SJSA1 (cell line): ENCODE measurements at regions not wholly inside any gene's neighbourhood (a gene's known extent, or its start where the extent isn't known, plus 50 kb on each side); places are given as distances from the start of the nearest gene placed in this dataset.

ENCODE experiments used
- DNase-seq, 2 experiments: peaks; one replicate each; pipeline ENCODE4 v3.0.0-alpha.2; 2015 to 2020; ENCODE audit warnings: low spot score in 2 of 2, low read depth in 1 of 2
- H3K27ac ChIP-seq: fragments of 250-450 bp; sonication (Bioruptor Pico); 2 replicates; pipeline ENCODE4 v1.5.1; 2020; ENCODE audit warnings: mild to moderate bottlenecking, moderate library complexity
- H3K27me3 ChIP-seq: fragments of 250-450 bp; sonication (Bioruptor Pico); replicated peaks from 2 replicates; pipeline ENCODE4 v1.5.1; 2020; ENCODE audit warnings: mild to moderate bottlenecking, moderate library complexity
- H3K36me3 ChIP-seq: fragments of 250-450 bp; sonication (Bioruptor Pico); 2 replicates; pipeline ENCODE4 v1.5.1; 2020; ENCODE audit warnings: mild to moderate bottlenecking
- H3K4me1 ChIP-seq: fragments of 250-450 bp; sonication (Bioruptor Pico); replicated peaks from 2 replicates; pipeline ENCODE4 v1.6.1; 2021; ENCODE audit warnings: mild to moderate bottlenecking
- H3K4me3 ChIP-seq: fragments of 250-450 bp; sonication (Bioruptor Pico); 2 replicates; pipeline ENCODE4 v1.5.1; 2020; ENCODE audit warnings: mild to moderate bottlenecking
- H3K9me3 ChIP-seq: fragments of 250-450 bp; sonication (Bioruptor Pico); replicated peaks from 2 replicates; pipeline ENCODE4 v1.5.1; 2020; ENCODE audit warnings: mild to moderate bottlenecking

DNA sequence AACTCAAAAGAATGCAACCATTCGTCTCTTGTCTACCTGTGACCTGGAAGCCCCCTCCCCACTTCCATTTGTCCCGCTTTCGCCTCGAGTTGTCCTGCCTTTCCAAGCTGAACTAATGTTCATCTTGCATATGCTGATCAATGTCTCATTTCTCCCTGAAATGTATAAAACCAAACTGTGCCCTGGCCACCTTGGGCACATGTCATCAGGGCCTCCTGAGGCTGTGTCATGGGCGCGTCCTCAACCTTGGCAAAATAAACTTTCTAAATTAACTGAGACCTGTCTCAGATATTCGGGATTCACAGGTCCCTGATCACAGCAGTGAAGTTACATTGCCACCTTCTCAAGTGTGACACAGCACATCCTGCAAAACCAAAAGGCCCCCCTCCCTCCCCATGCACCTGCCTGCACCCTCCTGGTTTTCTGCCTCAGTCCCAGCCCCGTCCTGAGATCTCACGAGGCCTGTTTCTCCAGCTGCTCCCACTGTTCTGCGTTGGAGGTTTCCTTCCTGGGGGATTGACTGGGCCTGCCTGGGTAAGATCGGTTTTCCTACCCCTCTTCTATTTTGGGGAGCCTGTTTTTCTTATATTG is 1328.7 kb downstream of the TBC1D22A start:
- Histone ChIP-seq H3K27ac (no peak overlapping the region), H3K4me1 (peaks cover 3% of the 10 kb centered on the region; the same call in 1 of the 2 replicates), H3K27me3 (peaks cover 25% of the 10 kb centered on the region), H3K4me3 (no peak overlapping the region), H3K9me3 (no peaks in the 10 kb centered on the region), H3K36me3 (no peaks in the 10 kb centered on the region)
- no peak for DNase-seq

DNA sequence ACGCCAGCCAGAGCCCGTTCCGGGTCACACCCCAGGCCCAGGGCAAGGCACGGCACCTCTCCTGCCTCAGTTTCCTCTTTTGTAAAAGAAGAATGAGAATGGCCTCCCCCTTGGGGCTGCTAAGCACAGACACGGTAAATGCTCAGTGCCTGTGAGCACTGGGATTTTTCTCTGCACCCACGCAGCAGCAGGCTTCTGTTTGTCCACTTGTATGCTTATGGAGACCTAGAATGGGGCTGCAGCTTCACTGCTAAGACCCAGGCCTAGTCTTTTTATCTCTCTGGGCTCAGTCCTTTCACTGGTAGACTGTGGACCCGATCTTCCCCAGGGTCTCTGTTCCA is 1327.9 kb downstream of the TBC1D22A start:
- Histone ChIP-seq H3K9me3 (no peaks in the 10 kb centered on the region), H3K27me3 (peaks cover 25% of the 10 kb centered on the region), H3K27ac (no peak overlapping the region), H3K4me1 (peaks cover 3% of the 10 kb centered on the region; the same call in 1 of the 2 replicates), H3K4me3 (no peak overlapping the region), H3K36me3 (no peaks in the 10 kb centered on the region)
- no peak for DNase-seq

DNA sequence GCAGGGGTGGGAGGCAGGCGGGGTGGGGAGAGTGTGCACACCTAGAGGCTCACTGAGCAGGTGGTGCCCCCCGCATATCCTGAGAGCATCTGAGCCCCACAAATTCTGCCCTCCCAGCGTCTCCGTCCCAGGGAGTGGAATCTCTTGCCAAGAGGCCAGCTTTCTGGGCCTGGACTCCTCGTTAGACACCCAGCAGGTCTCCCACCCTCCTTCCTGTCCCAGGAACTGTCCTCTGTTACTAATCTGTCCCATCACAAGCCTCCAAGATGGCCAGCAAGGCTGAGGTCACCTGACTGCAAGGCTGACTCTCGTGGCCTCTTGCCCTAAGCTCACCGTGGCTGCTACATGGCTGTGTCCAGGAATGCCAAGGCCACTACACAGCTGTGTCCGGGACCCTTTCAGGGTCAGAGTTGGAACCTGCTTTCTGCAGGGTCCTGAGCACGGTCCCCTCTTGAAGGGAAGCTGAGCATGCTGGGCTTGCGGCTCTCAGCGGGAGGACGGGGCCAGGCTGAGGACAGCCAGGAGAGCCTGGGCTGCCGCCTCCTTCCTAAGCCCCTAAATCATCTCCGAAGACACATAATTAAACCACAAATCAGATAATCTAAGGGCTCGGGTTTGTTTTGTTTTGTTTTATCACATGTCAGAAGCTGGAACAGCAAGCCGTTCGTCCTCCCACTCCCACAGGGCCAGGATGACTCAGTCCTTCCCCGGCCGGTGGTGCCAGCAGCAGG is 1327.3 kb downstream of the TBC1D22A start:
- Histone ChIP-seq H3K27me3 (peaks cover 23% of the 10 kb centered on the region), H3K4me1 (peaks cover 3% of the 10 kb centered on the region; the same call in 1 of the 2 replicates), H3K4me3 (no peak overlapping the region), H3K27ac (no peak overlapping the region), H3K9me3 (no peaks in the 10 kb centered on the region), H3K36me3 (no peaks in the 10 kb centered on the region)
- peak in 1 of 2 experiments; percentile 26 for DNase-seq

DNA sequence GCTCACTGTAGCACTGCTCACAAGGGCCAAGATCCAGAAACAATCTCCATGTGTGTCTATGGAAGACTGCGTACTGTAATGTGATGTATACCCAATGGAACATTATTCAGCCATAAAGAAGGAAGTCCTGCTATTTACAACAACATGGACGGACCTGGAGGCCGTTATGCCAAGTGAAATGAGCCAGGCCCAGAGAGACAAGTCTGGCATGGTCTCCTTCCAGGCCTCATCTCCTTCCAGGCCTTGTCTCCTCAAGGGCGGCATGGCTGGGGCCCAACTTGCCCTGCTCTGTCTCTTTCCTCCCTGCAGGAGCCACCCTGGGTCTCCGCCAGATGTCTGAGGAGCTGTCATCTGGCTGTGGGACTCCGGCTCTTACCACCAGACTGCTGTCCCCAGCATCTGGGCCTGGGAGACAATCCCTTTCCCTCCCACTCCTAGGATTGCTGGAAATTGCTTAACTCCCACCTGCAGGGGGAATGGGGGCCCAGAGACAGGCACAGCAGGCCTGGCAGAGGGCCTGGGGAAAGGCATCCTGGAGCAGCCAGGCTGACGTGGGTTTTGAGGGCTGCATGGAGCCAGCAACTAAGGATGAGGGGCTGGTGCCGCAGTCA is 1326.6 kb downstream of the TBC1D22A start:
- Histone ChIP-seq H3K9me3 (no peaks in the 10 kb centered on the region), H3K27me3 (peaks cover 15% of the 10 kb centered on the region), H3K27ac (no peak overlapping the region), H3K4me1 (peaks cover 3% of the 10 kb centered on the region; the same call in 1 of the 2 replicates), H3K36me3 (no peaks in the 10 kb centered on the region), H3K4me3 (no peak overlapping the region)
- DNase-seq = no peak

DNA sequence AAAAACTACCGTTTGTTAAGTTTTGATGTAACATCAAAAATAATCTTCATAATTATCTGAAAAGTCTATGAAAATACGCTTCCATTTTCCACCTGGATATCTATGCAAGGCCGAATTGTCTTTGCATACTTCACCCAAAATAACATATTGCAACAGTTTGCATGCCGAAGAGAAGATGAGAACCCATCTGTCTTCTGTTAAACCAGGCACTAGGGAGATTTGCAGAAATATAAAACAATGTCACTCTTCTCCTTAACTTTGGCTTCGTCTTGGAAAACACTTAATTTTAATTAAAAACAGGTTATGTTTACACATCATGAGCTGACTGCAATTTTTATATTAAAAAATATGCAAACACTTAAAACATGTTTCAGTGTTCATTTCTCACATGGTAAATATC is 1325.8 kb downstream of the TBC1D22A start:
- no peaks in the 10 kb centered on the region for H3K36me3 ChIP-seq
- H3K27me3 ChIP-seq = peaks cover 13% of the 10 kb centered on the region
- no peak overlapping the region for H3K4me3 ChIP-seq
- no peaks in the 10 kb centered on the region for H3K9me3 ChIP-seq
- H3K4me1 ChIP-seq = peaks cover 3% of the 10 kb centered on the region; the same call in 1 of the 2 replicates
- no peak overlapping the region for H3K27ac ChIP-seq
- DNase-seq = no peak

DNA sequence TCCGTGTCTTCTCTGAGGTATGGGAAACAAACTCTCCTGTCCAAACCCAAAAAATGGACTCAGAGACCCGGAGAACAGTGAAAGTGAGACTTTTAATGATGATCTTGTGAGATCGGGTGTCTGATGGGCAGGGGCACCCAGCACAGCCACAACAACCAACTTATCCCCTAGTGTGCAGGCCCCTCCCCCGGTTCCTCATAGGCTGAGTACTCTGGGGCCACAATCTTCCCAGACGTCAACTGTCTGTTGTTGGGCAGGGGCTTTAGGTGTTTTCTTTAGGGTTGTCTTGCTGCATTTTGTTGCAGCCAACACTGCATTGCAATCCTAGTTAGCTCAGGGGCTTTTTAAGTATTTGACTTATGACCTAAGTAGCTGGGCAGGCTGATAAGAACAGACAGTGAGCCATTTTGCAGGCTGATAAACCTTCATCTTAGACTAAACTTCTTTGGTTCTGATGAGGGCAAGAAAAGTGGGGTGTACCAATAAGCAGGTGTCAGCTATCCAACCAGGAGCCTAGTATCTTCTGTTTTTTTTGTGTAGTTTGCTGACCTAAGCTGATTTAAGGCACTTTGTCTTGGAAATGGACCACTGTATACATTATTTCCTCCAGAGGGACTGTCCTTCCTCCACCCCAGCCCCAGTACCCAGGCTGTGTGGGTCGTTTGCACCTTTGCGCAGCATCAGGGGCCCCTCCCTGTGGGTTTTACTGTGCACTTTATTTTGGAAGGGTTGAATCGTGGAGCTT is 1323.6 kb downstream of the TBC1D22A start:
- Histone ChIP-seq H3K36me3 (no peaks in the 10 kb centered on the region), H3K4me1 (peaks cover 3% of the 10 kb centered on the region; the same call in 1 of the 2 replicates), H3K9me3 (no peaks in the 10 kb centered on the region), H3K27ac (no peak overlapping the region), H3K4me3 (no peak overlapping the region), H3K27me3 (peaks cover 7% of the 10 kb centered on the region)
- DNase-seq = no peak

DNA sequence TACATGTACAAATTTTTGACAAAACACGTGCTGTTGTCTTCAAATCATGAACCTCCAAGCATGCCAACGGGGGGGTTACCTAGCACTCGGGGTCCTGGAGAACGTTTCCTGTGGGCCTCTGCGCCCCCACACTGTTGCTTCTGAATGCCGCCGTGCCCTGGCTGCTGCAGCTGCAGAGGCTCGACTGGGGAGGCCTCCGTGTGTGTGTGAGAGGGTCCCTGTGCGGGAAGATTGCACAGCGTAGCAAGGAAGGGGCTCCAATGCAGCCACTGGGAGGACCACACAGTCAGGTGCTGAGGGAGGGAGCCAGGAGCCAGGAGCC is 1322.2 kb downstream of the TBC1D22A start:
- Histone ChIP-seq H3K9me3 (no peaks in the 10 kb centered on the region), H3K27ac (no peak overlapping the region), H3K27me3 (peaks cover 7% of the 10 kb centered on the region), H3K4me1 (no peaks in the 10 kb centered on the region), H3K36me3 (no peaks in the 10 kb centered on the region), H3K4me3 (no peak overlapping the region)
- DNase-seq = no peak

DNA sequence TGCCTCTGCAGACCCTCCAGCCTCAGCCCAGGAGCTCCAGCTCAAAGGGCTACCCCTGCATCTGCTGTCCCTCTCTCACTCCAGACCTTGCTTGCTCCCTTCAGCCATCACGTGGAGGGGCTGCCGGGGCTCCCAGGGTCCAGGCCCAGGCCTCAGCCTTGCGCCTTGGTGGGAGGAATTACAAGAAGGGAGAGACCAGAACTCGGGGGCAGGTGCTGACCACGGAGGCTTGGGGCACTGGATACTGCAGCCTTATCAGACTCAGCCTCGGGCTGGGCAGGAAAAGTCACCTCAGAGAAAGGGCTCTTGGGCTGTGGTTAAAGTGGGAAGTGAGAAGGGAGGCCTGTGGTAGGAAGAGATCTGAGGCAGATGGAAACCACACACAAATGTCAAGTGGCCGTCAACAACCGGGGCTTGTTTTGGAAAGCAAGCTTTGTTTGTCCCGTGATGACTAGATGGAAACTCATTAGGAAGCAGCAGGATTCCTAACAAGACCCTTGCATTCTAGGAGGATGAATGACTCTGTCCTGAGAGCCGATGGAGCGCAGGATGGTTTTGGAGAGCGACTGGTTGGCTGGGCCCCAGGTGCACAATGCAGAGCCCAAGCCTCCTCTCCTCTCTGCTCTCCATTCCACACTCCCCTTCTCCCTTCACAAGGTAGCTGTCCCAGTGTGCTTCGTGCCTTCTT is 1321.7 kb downstream of the TBC1D22A start:
- Histone ChIP-seq H3K27ac (no peak overlapping the region), H3K4me1 (no peaks in the 10 kb centered on the region), H3K36me3 (no peaks in the 10 kb centered on the region), H3K27me3 (peaks cover 7% of the 10 kb centered on the region), H3K4me3 (no peak overlapping the region), H3K9me3 (no peaks in the 10 kb centered on the region)
- DNase-seq = no peak

DNA sequence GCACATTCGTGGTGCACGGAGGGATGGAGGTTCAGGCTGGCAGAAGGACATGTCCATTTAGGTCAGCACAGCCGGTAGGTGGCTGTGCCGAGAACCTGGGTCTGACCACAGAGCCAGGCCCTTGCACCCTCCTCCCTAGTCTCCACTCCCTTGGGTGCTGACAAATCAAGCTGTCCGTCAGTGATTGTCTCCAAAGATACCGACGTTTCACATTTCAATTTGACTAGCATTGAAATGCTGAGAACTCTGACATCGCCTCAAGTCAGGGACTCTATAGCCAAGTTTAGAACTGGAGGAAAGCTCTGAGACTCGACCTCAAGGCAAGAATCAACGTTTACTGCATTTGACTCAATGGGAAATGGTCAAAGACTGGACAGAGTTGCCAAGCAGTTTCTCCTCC is 1321.1 kb downstream of the TBC1D22A start:
- Histone ChIP-seq H3K4me3 (no peak overlapping the region), H3K4me1 (no peaks in the 10 kb centered on the region), H3K27ac (no peak overlapping the region), H3K27me3 (peaks cover 7% of the 10 kb centered on the region), H3K9me3 (no peaks in the 10 kb centered on the region), H3K36me3 (no peaks in the 10 kb centered on the region)
- no peak for DNase-seq

DNA sequence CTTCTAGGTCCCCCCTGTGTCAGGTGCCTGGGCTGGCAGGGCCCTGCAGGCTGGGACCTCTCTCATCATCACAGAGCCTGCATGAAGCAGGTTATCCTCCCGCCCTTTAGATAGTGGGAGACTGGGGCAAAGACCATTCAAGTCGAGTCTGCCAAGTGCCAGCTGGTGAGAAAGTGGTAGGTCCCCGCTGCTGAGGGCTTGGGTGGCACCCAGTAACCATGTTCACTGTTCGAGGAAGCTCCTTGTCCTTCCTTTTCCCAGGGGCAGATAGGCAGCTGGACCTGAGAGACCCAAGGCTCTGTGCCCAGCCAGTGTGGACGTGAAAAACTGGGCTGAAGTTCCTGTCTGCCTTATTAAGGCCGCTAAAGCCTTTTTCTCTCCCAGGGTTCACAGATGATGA is 1319.8 kb downstream of the TBC1D22A start:
- no peaks in the 10 kb centered on the region for H3K36me3 ChIP-seq
- no peaks in the 10 kb centered on the region; the same call in 1 of the 2 replicates for H3K27me3 ChIP-seq
- no peak for DNase-seq
- no peaks in the 10 kb centered on the region for H3K4me1 ChIP-seq
- no peak overlapping the region for H3K4me3 ChIP-seq
- no peak overlapping the region for H3K27ac ChIP-seq
- H3K9me3 ChIP-seq = no peaks in the 10 kb centered on the region

DNA sequence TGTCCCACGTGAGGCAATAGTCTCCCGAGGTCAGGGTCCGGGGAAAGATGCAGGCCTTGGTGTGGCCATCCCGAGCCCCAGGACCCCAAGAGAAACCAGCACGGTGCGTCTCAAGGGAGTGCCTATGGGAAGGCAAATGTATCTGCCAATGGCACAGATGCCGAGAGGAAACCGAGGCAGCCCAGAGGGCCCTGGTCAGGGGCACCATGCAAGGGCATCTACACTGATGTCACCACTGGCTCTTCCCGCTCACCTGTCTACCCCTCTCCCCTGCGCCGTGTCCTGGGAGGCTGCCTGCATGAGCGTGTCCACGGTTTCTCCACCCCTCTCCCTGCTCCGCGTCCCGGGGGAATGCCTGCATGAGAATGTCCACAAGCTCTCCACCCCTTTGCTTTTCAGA is 1318.8 kb downstream of the TBC1D22A start:
- DNase-seq = no peak
- H3K9me3 ChIP-seq = no peaks in the 10 kb centered on the region
- no peaks in the 10 kb centered on the region; the same call in 1 of the 2 replicates for H3K27me3 ChIP-seq

DNA sequence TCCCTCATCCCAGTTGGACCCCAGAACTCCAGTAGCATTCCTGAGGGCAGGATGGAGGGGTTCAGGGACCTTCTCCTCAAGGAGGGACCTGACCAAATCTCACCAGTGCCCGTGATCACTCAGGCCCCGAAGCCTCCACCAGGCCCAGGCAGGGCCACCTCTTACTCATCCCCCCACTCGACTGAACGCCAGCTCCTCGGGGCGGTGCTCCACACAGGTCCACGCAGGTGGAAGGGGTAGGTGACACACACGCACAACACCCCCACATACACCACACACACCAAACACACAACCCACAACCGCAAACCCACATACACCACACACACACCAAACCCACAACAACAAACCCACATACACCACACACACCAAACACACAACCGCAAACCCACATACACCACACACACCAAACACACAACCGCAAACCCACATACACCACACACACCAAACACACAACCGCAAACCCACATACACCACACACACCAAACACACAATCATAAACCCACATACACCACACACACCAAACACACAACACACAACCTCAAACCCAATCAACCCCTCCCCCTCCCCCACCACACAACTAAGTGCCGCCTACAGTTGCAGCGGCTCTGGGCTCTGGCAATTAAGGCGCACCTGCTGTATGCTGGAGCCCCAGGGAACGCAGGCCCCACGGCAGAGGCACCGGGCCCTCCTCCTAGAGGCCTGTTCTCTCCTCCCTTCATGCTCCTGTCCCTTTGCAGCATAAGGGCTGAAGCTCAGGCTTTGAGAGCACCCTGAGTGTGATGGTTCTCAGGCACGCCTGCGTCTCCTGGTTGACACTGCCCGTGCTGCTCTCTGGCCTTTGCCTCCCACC is 1318.1 kb downstream of the TBC1D22A start:
- Histone ChIP-seq H3K4me1 (no peaks in the 10 kb centered on the region), H3K36me3 (no peaks in the 10 kb centered on the region), H3K9me3 (no peaks in the 10 kb centered on the region), H3K27me3 (no peaks in the 10 kb centered on the region; the same call in 1 of the 2 replicates), H3K4me3 (no peak overlapping the region), H3K27ac (no peak overlapping the region)
- no peak for DNase-seq

More for the DNA sequence above, 1318.8 kb downstream of the TBC1D22A start:
- Histone ChIP-seq H3K27ac (no peak overlapping the region), H3K36me3 (no peaks in the 10 kb centered on the region), H3K4me1 (no peaks in the 10 kb centered on the region), H3K4me3 (no peak overlapping the region)
